Activated T-helper 17 cell treated with anti-CD3 and anti-CD28 coated beads, Interleukin-2, amount 50 U/mL, for 72 hours (primary cell): ENCODE measurements at regions not wholly inside any gene's neighbourhood (a gene's known extent, or its start where the extent isn't known, plus 50 kb on each side); places are given as distances from the start of the nearest gene placed in this dataset.
"Not testable (repeated sequence)": the region's sequence is repeated elsewhere in the genome, so short reads cannot be mapped to it uniquely, and the experiment has no call there.

Experiments
- ATAC-seq: fragments of 150-1000 bp; cut with Tn5 transposase; replicated peaks from 2 replicates; pipeline ENCODE4 v1.10.0; 2021; ENCODE audit warnings: mild to moderate bottlenecking, moderate library complexity
- H3K27ac Mint-ChIP-seq: one replicate; pipeline ENCODE4 v1.8.0; 2022; ENCODE audit warnings: mixed read lengths
- H3K27me3 Mint-ChIP-seq: one replicate; pipeline ENCODE4 v1.8.0; 2022; ENCODE audit warnings: mixed read lengths
- H3K36me3 Mint-ChIP-seq: one replicate; pipeline ENCODE4 v1.8.0; 2022; ENCODE audit warnings: low read depth, mild to moderate bottlenecking, mixed read lengths
- H3K4me1 Mint-ChIP-seq: one replicate; pipeline ENCODE4 v1.8.0; 2022; ENCODE audit warnings: mixed read lengths
- H3K4me3 Mint-ChIP-seq: one replicate; pipeline ENCODE4 v1.8.0; 2022; ENCODE audit warnings: mild to moderate bottlenecking, mixed read lengths
- H3K9me3 Mint-ChIP-seq: one replicate; pipeline ENCODE4 v1.8.0; 2022; ENCODE audit warnings: mixed read lengths

- H3K27ac Mint-ChIP-seq, result no peak overlapping the region
- H3K4me1 Mint-ChIP-seq, result no peaks in the 10 kb centered on the region
Measured at GRCh38 chr2:80942766-80943165, 638.2 kb upstream of the LRRTM1 start.

GRCh38 chr2:80938463-80938862, 633.9 kb upstream of the LRRTM1 start:
- H3K27ac Mint-ChIP-seq, result no peak overlapping the region
- no peak for ATAC-seq
- no peaks in the 10 kb centered on the region for H3K4me1 Mint-ChIP-seq
- no peaks in the 10 kb centered on the region for H3K27me3 Mint-ChIP-seq
- peaks cover 28% of the 10 kb centered on the region for H3K9me3 Mint-ChIP-seq
- no peaks in the 10 kb centered on the region for H3K36me3 Mint-ChIP-seq
- H3K4me3 Mint-ChIP-seq, result no peak overlapping the region

More at GRCh38 chr2:80942766-80943165, 638.2 kb upstream of the LRRTM1 start:
- Mint-ChIP-seq H3K36me3 (no peaks in the 10 kb centered on the region), H3K27me3 (no peaks in the 10 kb centered on the region), H3K9me3 (peaks cover 25% of the 10 kb centered on the region), H3K4me3 (no peak overlapping the region)
- ATAC-seq, result no peak

DNA sequence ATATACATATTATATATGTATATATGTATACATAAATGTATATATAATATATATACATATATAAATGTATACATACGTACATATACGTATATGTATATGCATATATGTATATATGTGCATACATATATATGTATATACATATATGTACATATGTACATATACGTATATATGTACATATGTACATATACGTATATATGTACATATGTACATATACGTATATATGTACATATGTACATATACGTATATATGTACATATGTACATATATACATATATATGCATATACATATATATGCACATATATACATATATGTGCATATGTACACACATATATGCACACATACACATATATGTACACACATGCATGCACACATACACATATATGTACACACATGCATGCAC, 627.3 kb upstream of the LRRTM1 start:
- not testable (repeated sequence) for H3K4me1 Mint-ChIP-seq, H3K36me3 Mint-ChIP-seq, ATAC-seq, H3K4me3 Mint-ChIP-seq, H3K27ac Mint-ChIP-seq, H3K27me3 Mint-ChIP-seq
- peaks cover 18% of the 10 kb centered on the region for H3K9me3 Mint-ChIP-seq

- no peak overlapping the region for H3K27ac Mint-ChIP-seq
- peaks cover 18% of the 10 kb centered on the region for H3K9me3 Mint-ChIP-seq
- H3K4me1 Mint-ChIP-seq, result no peaks in the 10 kb centered on the region
- ATAC-seq, result no peak
- no peaks in the 10 kb centered on the region for H3K36me3 Mint-ChIP-seq
- H3K4me3 Mint-ChIP-seq, result no peak overlapping the region
- no peaks in the 10 kb centered on the region for H3K27me3 Mint-ChIP-seq
Measured at GRCh38 chr2:80930777-80931176, 626.2 kb upstream of the LRRTM1 start.

DNA sequence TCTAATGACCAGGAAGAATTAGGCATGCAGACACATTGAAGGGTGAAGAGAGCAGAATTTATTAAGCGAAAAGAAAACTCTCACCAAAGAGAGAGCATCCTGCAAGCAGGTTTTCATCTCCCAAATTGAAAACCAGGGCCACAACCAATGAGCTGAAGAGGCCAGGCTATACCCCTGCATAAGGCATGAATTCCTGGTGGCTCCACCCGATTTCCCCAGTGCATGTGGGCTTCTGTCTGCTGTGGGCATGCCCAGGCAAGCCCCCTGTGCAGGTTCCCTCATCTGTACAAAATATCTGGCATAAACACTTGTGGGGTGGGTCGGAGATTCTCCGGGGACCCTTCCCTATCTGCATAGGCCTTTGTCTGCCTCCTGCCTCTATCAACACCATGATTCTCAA, 621.6 kb upstream of the LRRTM1 start:
- no peak overlapping the region for H3K4me3 Mint-ChIP-seq
- H3K27me3 Mint-ChIP-seq, result no peaks in the 10 kb centered on the region

DNA sequence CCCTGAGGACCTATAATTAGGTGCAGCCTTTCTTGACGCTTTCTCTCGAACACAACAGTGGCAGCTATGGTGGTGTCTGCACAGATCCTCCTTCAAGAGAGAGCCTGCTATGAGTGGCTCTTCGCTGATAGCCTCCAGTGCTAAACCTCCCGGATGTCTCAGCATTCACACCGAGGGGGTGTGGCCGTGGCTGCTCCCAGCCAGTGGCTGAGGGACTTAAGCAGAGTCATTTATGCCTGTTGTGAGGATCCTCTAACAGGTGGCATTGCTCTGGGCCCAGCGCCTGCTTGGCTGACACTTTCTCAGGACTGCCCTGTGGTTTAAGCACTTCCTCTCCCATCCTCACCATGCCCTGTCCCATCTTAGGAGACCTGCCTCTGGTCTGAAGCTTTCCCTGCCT, 592.0 kb upstream of the LRRTM1 start:
- H3K27ac Mint-ChIP-seq, result no peak overlapping the region
- H3K4me3 Mint-ChIP-seq, result no peak overlapping the region
- no peaks in the 10 kb centered on the region for H3K36me3 Mint-ChIP-seq
- peaks cover 20% of the 10 kb centered on the region for H3K9me3 Mint-ChIP-seq
- no peak for ATAC-seq
- H3K27me3 Mint-ChIP-seq, result no peaks in the 10 kb centered on the region
- no peaks in the 10 kb centered on the region for H3K4me1 Mint-ChIP-seq

More for the DNA sequence above, 621.6 kb upstream of the LRRTM1 start:
- no peaks in the 10 kb centered on the region for H3K4me1 Mint-ChIP-seq
- H3K9me3 Mint-ChIP-seq, result peaks cover 21% of the 10 kb centered on the region
- H3K36me3 Mint-ChIP-seq, result no peaks in the 10 kb centered on the region
- H3K27ac Mint-ChIP-seq, result no peak overlapping the region
- no peak for ATAC-seq

DNA sequence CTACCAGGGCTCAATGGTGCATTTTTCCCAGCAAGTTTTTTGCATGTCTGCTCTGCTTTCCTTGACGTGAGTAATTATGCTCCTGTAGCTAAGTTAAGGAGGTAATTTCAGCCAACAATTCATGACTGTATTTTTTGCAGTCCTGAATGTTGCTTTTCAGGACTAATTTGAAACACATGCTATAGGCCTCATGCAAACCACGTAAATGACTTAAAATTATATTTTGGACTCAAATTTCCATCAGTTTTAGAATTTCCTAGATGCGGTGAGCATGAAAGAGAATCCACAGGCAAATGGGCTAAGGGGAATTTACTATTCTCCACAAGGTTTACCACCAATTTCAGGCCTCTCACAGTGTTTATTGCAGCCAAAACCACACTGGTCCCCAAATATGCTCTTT, 589.9 kb upstream of the LRRTM1 start:
- ATAC-seq, result no peak
- Mint-ChIP-seq H3K4me1 (no peaks in the 10 kb centered on the region), H3K27me3 (no peaks in the 10 kb centered on the region), H3K27ac (no peak overlapping the region), H3K36me3 (no peaks in the 10 kb centered on the region), H3K9me3 (peaks cover 15% of the 10 kb centered on the region), H3K4me3 (no peak overlapping the region)

GRCh38 chr2:80893711-80894110, 589.2 kb upstream of the LRRTM1 start:
- no peaks in the 10 kb centered on the region for H3K4me1 Mint-ChIP-seq
- no peaks in the 10 kb centered on the region for H3K36me3 Mint-ChIP-seq
- peaks cover 15% of the 10 kb centered on the region for H3K9me3 Mint-ChIP-seq
- no peak overlapping the region for H3K4me3 Mint-ChIP-seq
- ATAC-seq, result no peak
- H3K27ac Mint-ChIP-seq, result no peak overlapping the region
- no peaks in the 10 kb centered on the region for H3K27me3 Mint-ChIP-seq

DNA sequence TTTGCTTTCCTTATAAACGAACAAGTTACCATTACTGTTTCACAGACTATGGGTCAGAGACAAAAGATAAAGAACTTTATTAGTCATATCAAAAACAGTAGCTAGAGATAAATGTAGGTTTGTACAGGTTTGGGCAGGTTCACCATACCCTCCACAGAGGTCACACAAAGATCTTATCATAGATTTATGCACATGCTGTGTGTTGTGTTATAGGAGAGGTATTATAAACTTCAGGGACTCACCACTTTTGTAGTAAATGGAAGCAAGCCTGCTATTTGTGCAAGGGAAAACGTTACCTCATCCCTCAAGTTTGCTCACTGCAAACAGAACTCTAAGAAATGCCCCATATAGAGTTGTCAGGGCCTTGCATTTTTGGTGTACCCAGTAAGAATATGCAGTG, 584.5 kb upstream of the LRRTM1 start:
- peaks cover 9% of the 10 kb centered on the region for H3K9me3 Mint-ChIP-seq
- no peak overlapping the region for H3K27ac Mint-ChIP-seq
- no peak for ATAC-seq
- H3K27me3 Mint-ChIP-seq, result no peaks in the 10 kb centered on the region
- no peaks in the 10 kb centered on the region for H3K36me3 Mint-ChIP-seq
- no peaks in the 10 kb centered on the region for H3K4me1 Mint-ChIP-seq
- no peak overlapping the region for H3K4me3 Mint-ChIP-seq

GRCh38 chr2:80887841-80888378, 583.4 kb upstream of the LRRTM1 start:
- Mint-ChIP-seq H3K4me1 (no peaks in the 10 kb centered on the region), H3K9me3 (peaks cover 11% of the 10 kb centered on the region), H3K4me3 (no peak overlapping the region), H3K36me3 (no peaks in the 10 kb centered on the region), H3K27ac (no peak overlapping the region), H3K27me3 (no peaks in the 10 kb centered on the region)
- no peak for ATAC-seq

GRCh38 chr2:80874374-80874773, 569.8 kb upstream of the LRRTM1 start:
- Mint-ChIP-seq H3K4me1 (no peaks in the 10 kb centered on the region), H3K9me3 (peaks cover 32% of the 10 kb centered on the region), H3K4me3 (no peak overlapping the region), H3K27me3 (no peaks in the 10 kb centered on the region), H3K27ac (no peak overlapping the region), H3K36me3 (no peaks in the 10 kb centered on the region)
- no peak for ATAC-seq

GRCh38 chr2:80869858-80870438, 565.4 kb upstream of the LRRTM1 start:
- Mint-ChIP-seq H3K27me3 (no peaks in the 10 kb centered on the region), H3K4me1 (no peaks in the 10 kb centered on the region), H3K36me3 (no peaks in the 10 kb centered on the region), H3K4me3 (no peak overlapping the region), H3K9me3 (peaks cover 18% of the 10 kb centered on the region), H3K27ac (no peak overlapping the region)
- ATAC-seq, result no peak

DNA sequence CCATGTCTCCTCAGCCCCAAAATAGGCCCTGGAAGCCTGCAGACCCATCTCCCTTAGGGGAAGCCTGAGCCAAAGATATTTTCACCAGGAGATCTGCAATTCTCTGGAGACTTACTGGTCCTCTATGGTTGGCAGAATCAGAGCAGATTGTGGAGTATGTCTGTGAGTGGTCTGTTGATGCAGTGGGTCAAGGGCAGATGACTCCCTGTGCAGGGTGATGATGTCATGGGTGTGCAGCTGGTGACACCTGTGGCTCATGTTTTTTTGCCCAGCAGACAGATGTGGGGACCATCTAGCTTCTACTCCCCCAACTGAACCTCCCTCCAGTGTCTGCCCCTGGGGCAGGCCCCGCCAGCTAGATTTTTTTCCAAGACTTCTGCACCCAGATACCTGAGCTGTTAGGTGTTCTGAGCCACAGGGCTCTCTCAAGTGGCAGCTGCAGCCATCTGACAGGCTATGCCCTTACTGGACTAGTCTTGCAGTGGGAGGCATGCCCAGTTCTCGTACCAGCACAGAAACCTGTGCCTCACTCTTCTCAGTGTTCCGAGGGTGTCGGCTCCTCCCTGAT, 558.7 kb upstream of the LRRTM1 start:
- Mint-ChIP-seq H3K27ac (no peak overlapping the region), H3K9me3 (peaks cover 19% of the 10 kb centered on the region), H3K4me1 (no peaks in the 10 kb centered on the region), H3K27me3 (no peaks in the 10 kb centered on the region), H3K36me3 (no peaks in the 10 kb centered on the region), H3K4me3 (no peak overlapping the region)
- ATAC-seq, result no peak

DNA sequence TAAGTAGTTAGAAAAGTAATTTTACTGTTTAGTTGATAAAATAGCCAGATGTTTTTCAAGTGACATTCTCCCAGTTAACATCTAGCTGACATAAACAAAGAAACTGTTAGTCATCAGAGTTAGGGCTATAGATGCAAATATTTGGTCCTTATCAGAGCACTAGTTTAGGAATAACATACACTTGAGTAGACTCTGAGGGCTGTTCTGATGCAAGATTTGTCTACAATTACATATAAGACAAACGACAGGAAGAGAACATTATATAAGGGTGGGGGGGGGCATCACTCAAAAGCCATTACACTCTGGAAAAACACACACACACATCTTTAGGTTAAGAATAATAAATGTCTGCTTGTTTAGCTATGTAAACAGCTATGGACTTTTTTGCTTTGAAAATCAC, 554.4 kb upstream of the LRRTM1 start:
- H3K9me3 Mint-ChIP-seq, result peaks cover 18% of the 10 kb centered on the region

DNA sequence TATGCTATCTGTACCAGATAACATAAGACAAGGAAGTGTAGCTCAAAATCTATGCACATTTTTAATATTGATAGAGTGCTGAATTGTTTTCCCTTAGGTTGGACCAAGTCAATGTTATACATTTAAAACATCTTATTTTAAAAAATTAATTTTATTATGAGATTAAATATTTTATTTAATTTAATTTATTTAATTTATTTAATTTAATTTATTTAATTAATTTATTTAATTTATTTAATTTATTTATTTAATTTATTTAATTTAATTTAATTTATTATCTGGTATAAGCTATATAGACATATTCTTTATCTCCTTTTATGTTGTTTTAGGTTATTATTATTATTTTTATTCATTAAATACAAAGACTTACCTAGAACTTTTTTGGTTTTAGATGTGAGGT, 551.7 kb upstream of the LRRTM1 start:
- peaks cover 33% of the 10 kb centered on the region for H3K9me3 Mint-ChIP-seq
- ATAC-seq, result no peak
- H3K27ac Mint-ChIP-seq, result no peak overlapping the region
- H3K4me1 Mint-ChIP-seq, result no peaks in the 10 kb centered on the region
- H3K4me3 Mint-ChIP-seq, result no peak overlapping the region
- no peaks in the 10 kb centered on the region for H3K27me3 Mint-ChIP-seq
- H3K36me3 Mint-ChIP-seq, result no peaks in the 10 kb centered on the region

More for the DNA sequence above, 554.4 kb upstream of the LRRTM1 start:
- Mint-ChIP-seq H3K4me3 (no peak overlapping the region), H3K36me3 (no peaks in the 10 kb centered on the region), H3K4me1 (no peaks in the 10 kb centered on the region), H3K27ac (no peak overlapping the region), H3K27me3 (no peaks in the 10 kb centered on the region)
- no peak for ATAC-seq
